LoVo (cell line): ENCODE measurements at regions not wholly inside any gene's neighbourhood (a gene's known extent, or its start where the extent isn't known, plus 50 kb on each side); places are given as distances from the start of the nearest gene placed in this dataset.
"Not testable (repeated sequence)": the region's sequence is repeated elsewhere in the genome, so short reads cannot be mapped to it uniquely, and the experiment has no call there.

Source experiments
- DNase-seq: peaks from one replicate; pipeline ENCODE4 v3.0.0-alpha.2; 2016; ENCODE audit warnings: low spot score

DNA sequence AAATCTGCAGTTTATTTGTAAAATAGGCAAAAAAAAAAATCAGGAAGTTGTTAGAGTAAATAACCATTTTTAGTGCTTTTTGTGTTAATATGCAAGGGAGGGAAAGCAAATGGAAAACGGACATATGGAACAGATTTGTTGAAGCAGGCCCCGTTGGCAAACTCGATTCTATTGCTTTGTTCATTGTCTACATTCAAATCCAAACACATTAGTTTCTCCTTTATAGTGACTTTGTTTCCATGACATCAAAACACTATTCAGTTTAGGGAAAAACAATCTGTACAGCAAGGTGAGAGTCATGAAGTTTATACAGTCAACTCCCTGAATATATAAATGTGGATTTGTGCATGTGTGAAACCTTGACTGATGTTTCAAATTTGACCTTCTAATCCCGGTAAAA, 142.2 kb downstream of the FAM47A start:
- no peak for DNase-seq

DNA sequence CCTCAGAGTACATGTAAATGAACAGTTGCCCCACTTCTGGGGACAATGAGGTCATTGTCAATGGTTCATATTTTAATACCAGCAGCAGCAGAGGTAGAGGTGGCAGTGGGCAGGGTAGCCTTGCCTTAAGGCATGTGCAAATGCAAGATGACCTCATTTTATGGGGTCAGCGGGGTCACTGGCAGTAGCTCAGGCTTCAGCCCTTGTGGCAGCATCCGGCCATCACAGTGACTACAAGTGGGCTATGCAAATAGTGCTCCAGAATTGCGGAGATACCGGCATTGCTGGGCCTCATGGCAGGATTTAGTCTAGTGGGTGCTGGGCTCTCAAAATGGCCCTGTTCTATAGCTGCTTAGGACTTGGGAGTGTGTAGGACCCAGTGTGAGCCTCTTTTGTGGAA, 144.7 kb downstream of the FAM47A start:
- no peak for DNase-seq

DNA sequence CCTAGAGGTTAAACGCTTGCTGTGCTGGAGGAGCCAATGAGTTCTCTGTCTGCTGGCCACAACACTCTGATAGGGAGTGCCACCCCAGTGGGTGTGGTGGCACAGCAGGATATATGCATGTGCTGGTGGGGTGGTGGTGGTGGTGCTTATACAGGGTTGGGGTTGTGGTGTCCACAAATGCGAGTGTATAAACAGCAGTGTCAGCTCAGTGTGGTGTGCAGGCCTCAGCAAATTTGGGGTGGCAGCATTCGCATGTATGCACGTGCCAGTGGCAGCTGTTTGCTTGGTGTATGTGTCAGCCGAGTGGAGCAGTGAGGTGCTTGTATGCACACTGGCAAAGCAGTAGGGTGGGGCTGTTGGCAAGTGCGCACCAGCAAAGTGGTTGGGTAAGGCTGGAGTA, 157.4 kb downstream of the FAM47A start:
- no peak for DNase-seq

DNA sequence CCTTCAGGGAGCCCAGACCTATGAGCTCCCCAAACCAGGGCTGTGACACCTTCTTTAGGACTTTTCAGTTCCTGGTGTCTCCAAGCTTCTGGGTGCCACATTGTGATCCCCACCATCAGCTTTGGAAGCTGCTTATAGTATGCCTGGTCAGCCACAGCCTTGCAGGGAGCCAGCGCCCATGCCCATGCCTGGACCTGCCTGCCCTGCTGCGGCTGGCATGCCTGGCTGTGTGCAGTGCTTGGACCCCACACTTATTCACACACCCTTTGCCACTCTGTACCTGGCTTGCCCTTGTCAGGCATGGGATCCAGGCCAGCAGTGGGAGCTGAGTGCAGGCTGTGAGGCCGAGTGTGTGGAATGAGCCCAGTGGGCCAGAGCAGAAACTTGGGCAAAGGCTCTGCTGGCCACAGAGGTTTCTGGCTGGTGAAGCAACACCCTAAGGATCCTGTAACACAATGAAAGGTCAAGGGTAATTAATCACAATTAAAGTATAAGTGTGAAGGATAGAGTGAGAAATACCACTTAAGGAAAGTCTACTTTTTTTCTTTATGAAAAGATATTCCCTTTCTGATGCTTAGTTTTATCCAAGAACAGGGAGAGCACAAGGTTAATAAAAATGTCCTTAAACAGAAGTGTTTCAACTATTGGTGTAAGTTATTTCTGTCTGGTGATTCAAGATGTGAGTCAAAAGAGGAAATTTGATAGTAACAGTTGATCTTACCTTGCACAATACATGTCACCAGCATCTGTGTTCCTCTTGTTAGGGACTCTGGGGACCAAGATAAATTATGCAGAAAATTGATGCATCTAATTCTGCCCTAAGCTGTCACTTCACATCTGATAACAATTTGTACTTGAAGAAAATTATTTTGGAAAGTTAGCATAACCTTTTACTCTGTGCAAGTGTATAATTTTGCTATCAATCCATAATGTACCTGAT, 161.8 kb downstream of the FAM47A start:
- DNase-seq: no peak

DNA sequence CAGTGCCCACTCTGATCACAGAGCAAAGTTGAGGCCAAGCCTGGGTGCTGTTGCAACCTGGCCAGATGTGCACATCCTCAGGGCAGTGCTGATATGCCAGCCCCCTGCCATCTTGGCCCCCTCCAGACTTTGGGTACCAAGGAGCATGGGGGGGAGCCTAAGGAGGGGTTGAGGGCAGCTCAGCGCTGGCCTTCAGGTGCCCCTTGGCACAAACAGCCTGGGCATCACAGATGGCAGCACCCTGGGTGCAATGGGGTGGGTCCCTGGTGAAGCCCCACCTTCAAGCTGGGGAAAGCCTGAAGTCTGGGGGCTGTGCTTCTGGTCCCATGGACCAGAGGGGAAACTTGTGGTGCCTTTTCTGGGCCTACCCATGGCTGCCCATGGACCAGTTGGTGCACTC, 163.0 kb downstream of the FAM47A start:
- DNase-seq: no peak

DNA sequence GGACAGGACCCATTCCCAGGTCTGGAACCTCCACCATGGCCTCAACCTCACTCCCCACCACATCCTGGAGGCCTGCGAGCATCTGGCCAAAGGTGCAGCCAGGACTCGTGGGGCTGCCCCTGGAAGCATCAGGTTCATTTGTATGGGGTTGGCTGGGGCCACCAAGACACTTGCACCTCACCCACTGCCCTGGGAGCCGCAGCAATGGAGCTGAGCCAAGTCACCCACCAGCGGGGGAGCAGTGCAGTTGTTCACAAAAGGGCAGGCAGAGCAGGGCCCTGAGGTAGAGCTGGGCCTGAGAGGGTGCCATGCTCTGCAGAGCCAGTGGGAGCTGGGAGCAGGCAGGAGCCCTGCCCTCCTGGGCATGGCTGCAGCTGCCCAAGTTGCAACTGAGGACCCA, 163.5 kb downstream of the FAM47A start:
- no peak for DNase-seq

DNA sequence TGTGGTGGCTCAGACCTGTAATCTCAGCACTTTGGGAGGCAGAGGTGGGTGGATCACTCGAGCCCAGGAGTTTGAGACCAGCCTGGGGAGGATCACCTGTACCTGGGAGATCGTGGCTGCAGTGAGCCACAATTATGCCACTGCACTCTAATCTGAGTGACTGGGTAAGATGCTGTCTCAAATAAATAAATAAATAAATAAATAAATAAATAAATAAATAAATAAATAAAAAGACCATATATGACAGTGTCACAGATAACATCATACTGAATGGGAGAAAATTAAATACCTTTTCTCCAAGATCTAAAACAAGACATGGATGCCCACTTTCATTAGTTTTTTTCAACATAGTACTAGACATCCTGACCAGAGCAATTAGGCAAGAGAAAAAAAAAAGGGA, 182.8 kb downstream of the FAM47A start:
- no peak for DNase-seq

DNA sequence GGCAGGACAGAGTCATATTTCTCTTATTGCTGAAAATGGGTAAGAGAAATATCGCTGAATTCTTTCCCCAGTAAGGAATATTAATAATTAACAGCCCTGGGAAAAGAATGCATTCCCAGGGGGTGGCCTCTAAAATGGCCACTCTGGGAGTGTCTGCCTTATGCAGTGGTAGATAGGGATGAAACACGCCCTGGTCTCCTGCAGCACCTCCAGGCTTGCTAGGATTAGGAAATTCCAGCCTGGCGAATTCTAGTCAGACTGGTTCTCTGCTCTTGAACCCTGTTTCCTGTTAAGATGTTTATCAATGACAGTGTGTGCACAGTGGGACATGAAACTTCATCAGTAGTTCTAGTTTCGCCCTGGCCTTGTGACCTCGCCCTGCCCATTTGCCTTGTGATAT, 205.9 kb downstream of the FAM47A start:
- not testable (repeated sequence) for DNase-seq

DNA sequence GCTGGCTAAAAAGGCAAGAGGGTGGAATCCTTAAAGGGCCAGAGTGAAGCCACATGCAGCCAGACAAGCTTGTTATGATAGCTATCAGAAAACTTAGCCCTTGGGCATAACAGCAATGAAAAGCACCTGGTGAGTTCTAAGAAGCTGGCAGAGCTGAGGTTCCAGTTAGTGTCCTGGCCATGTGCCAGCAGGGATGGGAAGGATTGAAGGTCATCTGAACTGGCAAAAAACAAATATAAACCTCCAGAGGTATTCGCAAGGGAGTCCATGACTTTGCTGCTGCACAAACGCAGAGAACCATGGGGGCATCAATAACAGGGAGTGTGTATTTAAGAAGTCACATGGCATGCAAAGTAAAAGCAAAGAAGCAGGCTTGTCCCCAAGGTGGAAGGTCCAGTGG, 208.9 kb downstream of the FAM47A start:
- no peak for DNase-seq

DNA sequence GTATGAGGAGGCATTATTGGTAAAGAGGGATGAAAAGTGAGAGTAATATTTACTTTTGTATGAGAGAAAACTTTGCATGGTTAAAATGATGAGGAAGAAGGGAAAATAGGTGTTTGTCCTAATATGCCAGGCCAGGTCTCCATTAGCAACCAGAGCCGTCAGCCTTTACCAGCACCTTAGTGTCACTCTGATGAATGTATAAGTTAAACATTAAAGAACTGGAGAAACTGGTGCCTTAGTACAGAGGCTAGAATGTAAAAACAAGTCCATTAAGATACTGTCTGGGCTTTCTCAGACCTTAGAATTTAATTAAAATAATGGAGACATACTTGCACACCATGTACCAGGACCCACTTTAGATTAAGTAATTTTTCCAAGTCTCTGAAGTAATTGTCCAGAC, 222.3 kb downstream of the FAM47A start:
- no peak for DNase-seq

DNA sequence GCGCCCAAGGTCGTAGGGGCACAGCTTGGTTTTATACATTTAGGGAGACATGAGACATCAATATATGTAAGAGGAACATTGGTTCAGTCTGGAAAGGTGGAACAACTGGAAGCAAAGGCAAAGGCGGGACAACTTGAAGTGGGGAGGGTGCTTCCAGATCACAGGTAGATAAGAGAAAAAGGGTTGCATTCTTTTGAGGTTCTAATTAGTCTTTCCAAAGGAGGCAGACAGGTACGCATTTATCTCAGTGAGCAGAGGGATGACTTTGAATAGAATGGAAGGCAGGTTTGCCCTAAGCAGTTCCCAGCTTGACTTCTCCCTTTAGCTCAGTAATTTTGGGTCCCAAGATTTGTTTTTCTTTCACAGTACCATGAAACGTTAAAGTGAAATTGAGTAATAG, 223.2 kb downstream of the FAM47A start:
- no peak for DNase-seq

DNA sequence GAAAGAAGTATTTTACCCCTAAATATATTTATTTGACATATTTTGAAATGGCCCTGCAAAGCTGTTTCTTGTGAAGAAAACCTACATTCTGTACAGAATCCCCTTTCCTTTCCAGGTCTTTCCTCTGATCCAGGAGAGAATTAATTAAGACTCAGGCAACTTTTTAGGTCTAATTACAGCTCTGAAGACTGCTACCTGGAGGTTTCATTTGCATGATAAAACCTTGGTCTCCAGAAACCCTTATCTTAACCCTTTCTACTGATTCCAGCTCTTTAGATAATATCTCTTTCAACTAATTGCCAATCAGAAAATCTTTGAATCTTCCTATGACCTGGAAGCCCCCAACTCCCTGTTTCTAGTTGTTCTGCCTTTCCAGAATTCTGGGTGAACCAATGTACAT, 224.0 kb downstream of the FAM47A start:
- no peak for DNase-seq

DNA sequence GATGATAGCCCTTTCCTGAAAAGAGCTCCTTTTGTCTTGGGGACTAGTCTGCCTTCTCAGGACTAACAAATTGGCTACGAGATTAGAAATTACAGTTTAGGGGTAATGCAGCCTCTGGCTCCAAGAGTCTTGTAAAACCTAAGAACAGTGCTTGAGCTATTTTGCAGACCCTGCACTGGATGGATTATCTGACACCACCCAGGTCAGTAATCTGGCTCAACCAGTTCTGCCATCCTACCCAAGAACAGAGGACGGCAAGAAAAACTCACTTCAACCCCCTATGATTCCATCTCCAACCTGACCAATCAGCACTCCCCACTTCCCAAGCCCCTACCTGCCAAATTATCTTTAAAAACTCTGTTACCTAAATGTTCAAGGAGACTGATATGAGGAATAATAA, 225.1 kb downstream of the FAM47A start:
- no peak for DNase-seq

DNA sequence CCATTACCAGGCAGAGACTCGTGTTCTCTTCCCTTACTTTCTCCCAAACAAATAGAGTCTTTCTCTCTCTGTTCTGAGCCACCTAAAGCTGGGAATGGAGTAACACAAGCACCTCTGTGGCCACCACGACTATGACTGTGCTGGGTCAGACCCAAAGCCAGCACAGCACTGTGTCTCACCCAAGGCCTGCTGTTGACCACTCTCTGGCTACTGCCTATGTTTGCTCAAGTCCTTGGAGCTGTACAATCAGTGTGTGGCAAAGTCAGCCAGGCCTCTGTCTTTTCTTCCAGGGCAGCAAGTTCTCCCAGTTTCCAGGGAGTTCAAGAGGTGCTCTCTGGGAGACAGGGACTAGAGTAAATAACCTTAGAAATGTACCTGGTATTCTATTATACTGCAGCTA, 239.4 kb downstream of the FAM47A start:
- DNase-seq: no peak

DNA sequence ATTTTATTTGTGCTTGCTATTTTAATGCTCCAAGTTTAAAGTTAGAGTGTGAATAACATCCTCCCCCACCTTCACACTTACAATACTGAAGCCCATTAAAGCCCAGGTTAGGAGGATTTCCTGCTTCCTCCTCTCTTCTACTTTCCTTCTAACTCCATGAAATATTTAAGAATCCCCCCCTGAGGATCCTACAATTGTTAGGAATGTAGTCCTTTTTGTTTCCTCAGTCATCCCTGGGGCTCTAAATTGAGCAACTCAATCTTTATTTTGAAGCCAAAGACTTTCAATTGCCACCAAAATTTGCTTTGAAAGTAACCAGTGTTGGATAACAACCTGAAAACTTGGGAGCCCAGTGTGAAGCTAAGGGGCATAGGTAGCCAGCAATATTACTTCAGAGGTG, 276.9 kb downstream of the FAM47A start:
- no peak for DNase-seq

DNA sequence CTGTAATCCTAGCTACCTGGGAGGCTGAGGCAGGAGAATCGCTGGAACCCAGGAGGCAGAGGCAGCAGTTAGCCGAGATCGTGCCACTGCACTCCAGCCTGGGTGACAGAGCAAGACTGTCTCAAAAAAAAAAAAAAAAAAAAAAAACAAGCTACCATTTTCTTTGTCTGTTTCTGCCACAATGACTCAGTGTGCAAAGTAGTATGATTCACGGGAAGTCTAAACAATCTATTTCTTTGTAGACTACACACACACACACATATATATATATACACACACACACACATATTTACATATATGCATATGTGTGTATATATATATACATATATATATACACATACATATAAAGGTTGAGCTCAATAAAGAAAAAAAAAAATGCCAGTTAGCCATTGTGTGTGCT, 280.0 kb downstream of the FAM47A start:
- not testable (repeated sequence) for DNase-seq

DNA sequence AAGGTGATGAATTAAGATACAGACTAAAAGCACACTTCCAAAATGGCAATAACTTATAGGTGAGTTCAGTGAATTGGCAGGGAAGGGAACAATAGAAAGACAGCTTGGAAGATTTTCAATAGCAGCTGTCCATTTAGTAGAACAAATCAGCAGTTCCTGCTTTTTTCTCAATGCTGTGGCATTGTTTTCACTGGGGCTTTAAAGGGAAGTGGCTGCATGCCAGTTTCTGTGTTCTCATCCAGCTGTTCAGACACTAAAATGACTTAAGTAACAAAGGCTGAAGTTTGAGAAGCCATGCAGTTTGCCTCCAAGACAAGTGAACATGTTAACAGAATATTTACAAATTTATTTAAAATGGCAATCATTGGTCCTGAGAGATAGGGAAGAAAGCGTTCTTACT, 291.9 kb downstream of the FAM47A start:
- no peak for DNase-seq

DNA sequence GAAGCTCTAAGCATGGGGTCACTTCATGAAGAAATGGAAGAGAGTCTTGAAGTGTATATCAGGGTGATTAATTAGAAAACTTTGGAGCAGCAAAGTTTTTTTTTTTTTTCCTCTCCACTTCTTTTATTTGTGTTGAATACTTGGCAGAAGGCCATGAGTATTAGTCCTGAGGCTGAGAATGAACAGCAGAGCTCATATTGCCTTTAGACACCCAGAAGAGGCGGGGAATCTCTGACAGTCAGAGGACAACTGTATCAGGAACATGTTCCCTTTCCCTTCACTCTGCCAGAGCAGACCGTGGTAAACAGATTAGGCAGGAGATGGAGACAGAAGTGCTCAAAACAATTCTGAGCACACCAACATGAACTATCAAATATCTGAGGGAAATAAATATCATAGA, 300.9 kb downstream of the FAM47A start:
- no peak for DNase-seq

DNA sequence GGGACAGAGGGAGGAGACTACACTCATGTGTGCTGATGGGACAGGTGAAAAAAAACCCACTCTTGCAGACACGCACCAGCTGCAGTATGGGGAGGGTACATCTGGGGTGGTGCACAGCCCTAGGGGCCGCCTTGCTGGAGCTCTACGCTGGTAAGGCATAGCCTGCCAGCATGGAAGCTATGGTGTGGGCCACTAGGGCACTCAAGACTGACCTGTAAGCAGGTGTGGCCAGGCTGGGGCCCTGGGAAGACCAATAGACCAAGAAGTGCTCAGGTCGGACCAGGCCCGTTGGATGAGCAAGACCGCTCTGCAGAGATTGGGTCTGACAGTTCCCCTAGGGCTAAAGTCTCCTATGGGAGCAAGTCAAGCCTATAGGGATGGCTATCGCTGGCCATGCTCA, 314.8 kb downstream of the FAM47A start:
- no peak for DNase-seq

DNA sequence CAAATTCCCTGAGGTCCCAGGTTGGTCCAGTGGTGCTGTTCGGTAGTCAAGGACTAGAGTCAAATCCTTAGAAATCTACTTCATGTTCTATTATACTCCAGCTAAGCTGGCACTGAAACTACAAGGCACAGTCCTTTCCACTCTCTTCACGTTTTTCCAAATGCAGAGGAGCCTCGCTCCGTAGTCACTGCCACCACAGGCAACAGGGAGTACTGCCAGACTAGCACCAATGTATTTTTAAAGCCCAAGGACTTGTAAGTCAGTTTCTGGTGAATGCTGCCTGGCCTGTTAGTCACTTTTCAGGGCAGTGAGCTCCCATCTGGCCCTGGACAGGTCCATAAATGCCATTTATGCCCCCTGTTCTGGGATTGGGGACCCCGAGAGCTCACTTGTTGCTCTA, 323.5 kb downstream of the FAM47A start:
- DNase-seq: no peak

DNA sequence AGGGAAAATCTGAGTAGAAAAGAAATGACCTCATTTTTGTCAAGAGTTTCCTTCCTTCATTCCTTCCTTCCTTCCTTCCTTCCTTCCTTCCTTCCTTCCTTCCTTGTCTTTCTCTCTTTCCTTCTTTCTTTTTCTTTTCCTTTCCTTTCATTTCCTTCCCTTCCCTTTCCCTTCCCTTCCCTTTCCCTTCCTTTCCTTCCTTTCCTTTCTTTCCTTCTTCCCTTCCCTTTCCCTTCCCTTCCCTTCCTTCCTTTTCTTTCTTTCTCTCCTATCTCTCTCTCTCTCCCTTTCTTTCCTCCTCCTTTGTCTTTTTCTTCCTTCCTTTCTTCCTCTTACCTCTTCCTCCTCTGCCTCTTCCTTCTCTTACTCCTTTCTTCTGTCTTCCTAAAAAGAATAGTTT, 347.6 kb downstream of the FAM47A start:
- DNase-seq: no peak

DNA sequence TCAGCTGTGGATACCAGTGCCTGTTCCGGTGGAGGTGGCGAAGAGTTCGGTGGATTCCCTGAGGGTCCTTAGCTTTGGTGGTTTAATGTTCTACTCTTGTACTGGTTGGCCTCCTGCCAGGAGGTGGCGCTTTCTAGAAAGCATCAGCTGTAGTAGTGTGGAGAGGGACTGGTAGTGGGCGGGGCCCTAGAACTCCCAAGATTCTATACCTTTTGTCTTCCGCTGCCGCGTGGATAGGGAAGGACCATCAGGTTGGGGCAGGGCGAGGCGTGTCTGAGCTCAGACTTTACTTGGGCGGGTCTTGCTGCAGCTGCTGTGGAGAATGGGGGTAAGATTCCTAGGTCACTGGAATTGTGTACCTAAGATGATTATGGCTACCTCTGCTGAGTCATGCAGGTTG, 390.3 kb downstream of the FAM47A start:
- DNase-seq: no peak

DNA sequence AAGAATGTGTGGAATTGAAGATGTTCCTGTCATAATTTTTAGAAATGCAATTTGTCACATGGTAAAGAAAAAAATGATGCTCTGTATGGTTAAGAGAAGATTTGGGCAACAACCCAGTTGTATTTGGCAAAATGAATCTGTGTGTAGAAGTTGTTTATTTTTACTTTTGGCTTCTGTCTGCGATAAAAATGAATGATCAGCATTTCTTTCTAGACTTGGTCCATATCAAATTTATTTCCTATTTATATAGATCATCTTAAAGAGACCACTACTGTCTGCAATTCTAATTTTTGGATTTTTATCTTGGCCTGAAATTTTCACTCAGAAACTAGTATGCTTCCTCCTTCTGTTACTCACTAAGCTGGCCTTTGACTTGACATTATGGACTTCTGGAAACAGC, 396.9 kb downstream of the FAM47A start:
- DNase-seq: no peak
